Caki2 (cell line): ENCODE measurements at regions not wholly inside any gene's neighbourhood (a gene's known extent, or its start where the extent isn't known, plus 50 kb on each side); places are given as distances from the start of the nearest gene placed in this dataset.

Source experiments
- DNase-seq: peaks from one replicate; pipeline ENCODE4 v3.0.0-alpha.2; 2015; ENCODE audit warnings: low read depth
- in situ Hi-C: cut with HindIII; loops from 2 replicates; pipeline ENCODE4 v1.10.0; 2016; ENCODE audit warnings: low sequenced_read_pairs, low pct_unique_long_range_greater_than_20kb, mixed read lengths

- in situ Hi-C loops = no loop called here
- DNase-seq = no peak
Measured at GRCh38 chr16:20181949-20182348, 108.3 kb upstream of the GPR139 start.

- DNase-seq = peak; percentile 25
- in situ Hi-C loops = no loop called here
Measured at GRCh38 chr16:20181416-20181815, 107.7 kb upstream of the GPR139 start.

- DNase-seq = no peak
- in situ Hi-C loops = no loop called here
Measured at GRCh38 chr16:20178297-20178696, 104.6 kb upstream of the GPR139 start.

- in situ Hi-C loops = no loop called here
- DNase-seq = no peak
Measured at GRCh38 chr16:20175358-20175757, 101.7 kb upstream of the GPR139 start.

GRCh38 chr16:20167323-20167722 is 93.6 kb upstream of the GPR139 start:
- in situ Hi-C loops = no loop called here
- no peak for DNase-seq

- peak; percentile 51 for DNase-seq
- in situ Hi-C loops = no loop called here
Measured at GRCh38 chr16:20166531-20167235, 93.0 kb upstream of the GPR139 start.

GRCh38 chr16:20153444-20153843 is 79.8 kb upstream of the GPR139 start:
- DNase-seq = no peak
- in situ Hi-C loops = no loop called here

- DNase-seq = no peak
- in situ Hi-C loops = no loop called here
Measured at GRCh38 chr16:20147091-20147490, 73.4 kb upstream of the GPR139 start.

GRCh38 chr16:20141956-20142355 is 68.3 kb upstream of the GPR139 start:
- in situ Hi-C loops = no loop called here

GRCh38 chr16:20137909-20138308 is 64.2 kb upstream of the GPR139 start:
- in situ Hi-C loops = no loop called here
- no peak for DNase-seq

More at GRCh38 chr16:20141956-20142355, 68.3 kb upstream of the GPR139 start:
- no peak for DNase-seq

- no peak for DNase-seq
- in situ Hi-C loops = no loop called here
Measured at GRCh38 chr16:20137194-20137593, 63.5 kb upstream of the GPR139 start.

GRCh38 chr16:20136446-20136968 is 62.8 kb upstream of the GPR139 start:
- in situ Hi-C loops = no loop called here
- no peak for DNase-seq

GRCh38 chr16:20129375-20129774 is 55.7 kb upstream of the GPR139 start:
- in situ Hi-C loops = no loop called here

More at GRCh38 chr16:20129375-20129774, 55.7 kb upstream of the GPR139 start:
- DNase-seq = no peak
